ENCODE measurements at regions not wholly inside any gene's neighbourhood (a gene's known extent, or its start where the extent isn't known, plus 50 kb on each side); places are given as distances from the start of the nearest gene placed in this dataset.

DNA sequence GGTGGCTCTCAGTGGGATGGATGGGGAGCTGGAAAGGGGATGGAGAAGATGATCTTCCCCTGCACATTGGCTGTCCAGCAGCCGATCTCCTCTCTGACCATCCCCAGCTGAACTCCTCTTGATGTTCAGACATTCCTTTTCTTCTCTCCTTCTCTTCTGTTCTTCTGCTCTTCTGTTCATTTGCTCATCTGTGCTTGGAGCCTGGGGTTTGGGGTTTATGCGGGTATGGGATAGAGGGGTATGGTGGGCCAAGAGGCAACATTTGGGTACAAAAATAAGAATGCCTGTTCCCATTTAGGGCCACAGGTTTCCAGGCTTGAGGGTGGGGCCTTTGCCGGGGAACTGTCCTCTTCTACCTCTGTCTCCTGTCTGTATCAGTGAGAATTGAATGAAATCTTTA is 205.4 kb upstream of the XYLT1 start:
- H3K36me3 ChIP-seq: no peaks in the 10 kb centered on the region

DNA sequence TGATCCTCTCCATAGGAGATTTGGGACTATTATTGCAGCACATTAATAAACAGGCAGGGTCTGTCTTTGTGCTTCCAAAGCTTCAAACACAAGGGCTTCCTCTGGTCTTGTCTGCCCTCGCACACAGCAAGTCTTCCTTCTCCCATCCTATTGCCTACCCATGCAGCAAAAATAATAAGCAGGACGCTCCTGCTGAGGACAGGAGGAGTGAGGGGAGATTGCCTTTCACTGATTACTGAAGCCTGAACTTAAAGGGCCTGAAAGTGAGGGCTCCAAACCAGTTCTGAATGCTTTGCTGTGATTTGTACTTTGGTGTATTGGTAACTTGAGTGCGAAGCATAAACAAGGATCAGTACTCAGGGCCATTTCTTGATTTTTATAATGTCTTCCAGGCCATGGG is 197.6 kb upstream of the XYLT1 start:
- in situ Hi-C loops (cut with MboI; ENCODE audit: low sequenced_read_pairs in 4 of 4): no loop called here
- Histone ChIP-seq H3K27ac (no peak overlapping the region), H3K36me3 (no peaks in the 10 kb centered on the region), H3K27me3 (no peaks in the 10 kb centered on the region), H3K9me3 (no peaks in the 10 kb centered on the region), H3K4me1 (no peaks in the 10 kb centered on the region), H3K4me3 (no peak overlapping the region)
- DNase-seq: no peak
- ATAC-seq: no peak
- TF ChIP-seq, protein P1, sequence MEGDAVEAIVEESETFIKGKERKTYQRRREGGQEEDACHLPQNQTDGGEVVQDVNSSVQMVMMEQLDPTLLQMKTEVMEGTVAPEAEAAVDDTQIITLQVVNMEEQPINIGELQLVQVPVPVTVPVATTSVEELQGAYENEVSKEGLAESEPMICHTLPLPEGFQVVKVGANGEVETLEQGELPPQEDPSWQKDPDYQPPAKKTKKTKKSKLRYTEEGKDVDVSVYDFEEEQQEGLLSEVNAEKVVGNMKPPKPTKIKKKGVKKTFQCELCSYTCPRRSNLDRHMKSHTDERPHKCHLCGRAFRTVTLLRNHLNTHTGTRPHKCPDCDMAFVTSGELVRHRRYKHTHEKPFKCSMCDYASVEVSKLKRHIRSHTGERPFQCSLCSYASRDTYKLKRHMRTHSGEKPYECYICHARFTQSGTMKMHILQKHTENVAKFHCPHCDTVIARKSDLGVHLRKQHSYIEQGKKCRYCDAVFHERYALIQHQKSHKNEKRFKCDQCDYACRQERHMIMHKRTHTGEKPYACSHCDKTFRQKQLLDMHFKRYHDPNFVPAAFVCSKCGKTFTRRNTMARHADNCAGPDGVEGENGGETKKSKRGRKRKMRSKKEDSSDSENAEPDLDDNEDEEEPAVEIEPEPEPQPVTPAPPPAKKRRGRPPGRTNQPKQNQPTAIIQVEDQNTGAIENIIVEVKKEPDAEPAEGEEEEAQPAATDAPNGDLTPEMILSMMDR (IDR thresholded peaks at IDR 0.05 in 4 of 5, conservative IDR thresholded peaks at IDR 0.05 in 1 of 5): no peak
- TF ChIP-seq POLR2A (IDR thresholded peaks at IDR 0.05): no peak
- intact Hi-C loops (cut with DNase I; ENCODE audit: low total_unique reads): no loop called here

More for the DNA sequence above, 205.4 kb upstream of the XYLT1 start:
- DNase-seq (no peak), ATAC-seq (no peak)
- in situ Hi-C loops (cut with MboI; ENCODE audit: low sequenced_read_pairs in 4 of 4): no loop called here
- intact Hi-C loops (cut with DNase I; ENCODE audit: low total_unique reads): no loop called here
- Histone ChIP-seq H3K27me3 (no peaks in the 10 kb centered on the region), H3K4me3 (no peak overlapping the region), H3K4me1 (no peaks in the 10 kb centered on the region), H3K27ac (no peak overlapping the region), H3K9me3 (peaks cover 0 to 3% (median 0%) of the 10 kb centered on the region in 3 donors)
- TF ChIP-seq, protein P1 (IDR thresholded peaks at IDR 0.05 in 4 of 5, conservative IDR thresholded peaks at IDR 0.05 in 1 of 5): no peak
- no peak for TF ChIP-seq POLR2A (IDR thresholded peaks at IDR 0.05)

DNA sequence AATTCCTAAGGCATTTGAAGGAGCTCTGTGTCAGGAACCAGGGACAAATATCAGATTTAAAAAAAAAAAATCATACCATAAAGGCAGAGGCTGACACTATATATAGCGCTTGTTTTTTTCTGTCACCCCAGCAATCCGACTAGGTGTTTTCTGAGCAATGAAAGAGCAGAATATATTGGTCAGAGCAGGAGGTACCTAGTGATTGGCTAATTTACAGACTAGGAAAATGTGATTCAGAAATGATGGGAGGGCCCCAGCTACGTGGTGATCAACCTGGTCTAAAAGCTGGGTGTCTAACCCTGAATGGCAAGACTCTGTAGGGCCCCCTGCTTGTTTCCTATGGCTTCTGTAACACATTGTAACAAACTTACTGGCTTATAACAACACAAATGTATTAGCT is 195.5 kb upstream of the XYLT1 start:
- TF ChIP-seq, protein P1 (IDR thresholded peaks at IDR 0.05 in 4 of 5, conservative IDR thresholded peaks at IDR 0.05 in 1 of 5): no peak
- TF ChIP-seq POLR2A (IDR thresholded peaks at IDR 0.05): no peak
- Histone ChIP-seq H3K27ac (no peak overlapping the region), H3K27me3 (no peaks in the 10 kb centered on the region), H3K36me3 (no peaks in the 10 kb centered on the region), H3K4me1 (no peaks in the 10 kb centered on the region), H3K9me3 (no peaks in the 10 kb centered on the region), H3K4me3 (no peak overlapping the region)
- intact Hi-C loops (cut with DNase I; ENCODE audit: low total_unique reads): no loop called here
- ATAC-seq (no peak), DNase-seq (no peak)
- in situ Hi-C loops (cut with MboI; ENCODE audit: low sequenced_read_pairs in 4 of 4): no loop called here

DNA sequence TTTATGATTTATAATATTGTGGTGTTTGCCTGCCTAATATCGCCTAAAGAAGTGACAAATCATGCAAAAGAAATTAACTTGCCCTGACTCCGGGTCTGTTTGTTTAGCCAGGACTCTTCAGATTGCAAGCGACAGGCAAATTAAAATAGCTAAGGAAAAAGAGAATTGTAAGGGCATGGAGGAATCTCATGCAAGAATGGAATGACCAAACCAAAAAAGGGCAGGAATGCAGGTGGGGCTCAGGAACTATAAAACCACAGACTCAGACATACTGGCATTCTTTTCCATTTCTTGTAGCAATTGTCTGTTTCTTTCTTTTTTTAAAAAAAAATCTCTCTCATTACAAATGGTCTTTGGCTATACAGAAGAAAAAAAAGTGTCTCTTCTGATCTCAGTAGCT is 188.1 kb upstream of the XYLT1 start:
- intact Hi-C loops (cut with DNase I; ENCODE audit: low total_unique reads): no loop called here
- H3K4me3 ChIP-seq: no peak overlapping the region
- no peaks in the 10 kb centered on the region for H3K36me3 ChIP-seq
- no peaks in the 10 kb centered on the region for H3K4me1 ChIP-seq
- no peaks in the 10 kb centered on the region for H3K9me3 ChIP-seq
- no peak for DNase-seq
- H3K27me3 ChIP-seq: no peaks in the 10 kb centered on the region
- ATAC-seq: no peak
- in situ Hi-C loops (cut with MboI; ENCODE audit: low sequenced_read_pairs in 4 of 4): no loop called here
- no peak for TF ChIP-seq POLR2A (IDR thresholded peaks at IDR 0.05)
- TF ChIP-seq, protein P1 (IDR thresholded peaks at IDR 0.05 in 4 of 5, conservative IDR thresholded peaks at IDR 0.05 in 1 of 5): no peak
- no peak overlapping the region for H3K27ac ChIP-seq

DNA sequence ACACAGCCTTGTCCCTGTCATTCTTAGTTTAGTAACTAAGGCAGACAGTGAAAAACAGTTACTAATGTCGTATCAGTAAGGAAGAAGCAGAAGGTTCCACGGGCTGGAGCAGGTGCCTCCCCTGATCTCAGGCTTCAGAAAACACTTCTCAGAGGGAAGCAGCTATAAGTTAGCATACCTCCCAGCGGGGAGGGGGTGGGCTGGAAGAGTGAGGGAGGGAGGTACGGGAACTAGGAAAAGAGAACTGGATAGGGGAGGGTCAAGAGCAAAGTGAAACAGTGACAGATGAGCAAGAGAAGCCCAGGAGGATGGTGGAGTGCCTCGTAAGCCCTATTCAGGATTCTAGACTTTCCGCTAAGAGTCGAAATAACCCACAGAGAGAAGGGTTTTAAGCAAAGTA is 186.3 kb upstream of the XYLT1 start:
- Histone ChIP-seq H3K9me3 (no peaks in the 10 kb centered on the region), H3K27ac (no peak overlapping the region), H3K4me1 (no peaks in the 10 kb centered on the region), H3K4me3 (no peak overlapping the region), H3K27me3 (no peaks in the 10 kb centered on the region), H3K36me3 (no peaks in the 10 kb centered on the region)
- ATAC-seq (no peak), DNase-seq (no peak)
- in situ Hi-C loops (cut with MboI; ENCODE audit: low sequenced_read_pairs in 4 of 4) (no loop called here), intact Hi-C loops (cut with DNase I; ENCODE audit: low total_unique reads) (no loop called here)
- TF ChIP-seq, protein P1 (IDR thresholded peaks at IDR 0.05 in 4 of 5, conservative IDR thresholded peaks at IDR 0.05 in 1 of 5): no peak
- no peak for TF ChIP-seq POLR2A (IDR thresholded peaks at IDR 0.05)
